ENCODE measurements at regions not wholly inside any gene's neighbourhood (a gene's known extent, or its start where the extent isn't known, plus 50 kb on each side); places are given as distances from the start of the nearest gene placed in this dataset.
"Not testable (repeated sequence)": the region's sequence is repeated elsewhere in the genome, so short reads cannot be mapped to it uniquely, and the experiment has no call there.

- H3K36me3 ChIP-seq = no peaks in the 10 kb centered on the region
- DNase-seq = no peak
- no peak overlapping the region for H3K4me3 ChIP-seq
- peaks cover 4% of the 10 kb centered on the region; the same call in 1 of the 2 replicates for H3K4me1 ChIP-seq
- H3K9me3 ChIP-seq (replicated peaks) = no peaks in the 10 kb centered on the region
- no peaks in the 10 kb centered on the region for H3K27me3 ChIP-seq
- no peak overlapping the region for H3K27ac ChIP-seq
Observed at GRCh38 chr4:64724689-64725088, 315.4 kb upstream of the TECRL start.

GRCh38 chr4:64721106-64721505 is 311.9 kb upstream of the TECRL start:
- H3K4me1 ChIP-seq = no peaks in the 10 kb centered on the region
- H3K27me3 ChIP-seq = no peaks in the 10 kb centered on the region
- H3K9me3 ChIP-seq (replicated peaks) = no peaks in the 10 kb centered on the region
- no peak for DNase-seq
- H3K4me3 ChIP-seq = no peak overlapping the region
- no peak overlapping the region for H3K27ac ChIP-seq
- no peaks in the 10 kb centered on the region for H3K36me3 ChIP-seq

DNA sequence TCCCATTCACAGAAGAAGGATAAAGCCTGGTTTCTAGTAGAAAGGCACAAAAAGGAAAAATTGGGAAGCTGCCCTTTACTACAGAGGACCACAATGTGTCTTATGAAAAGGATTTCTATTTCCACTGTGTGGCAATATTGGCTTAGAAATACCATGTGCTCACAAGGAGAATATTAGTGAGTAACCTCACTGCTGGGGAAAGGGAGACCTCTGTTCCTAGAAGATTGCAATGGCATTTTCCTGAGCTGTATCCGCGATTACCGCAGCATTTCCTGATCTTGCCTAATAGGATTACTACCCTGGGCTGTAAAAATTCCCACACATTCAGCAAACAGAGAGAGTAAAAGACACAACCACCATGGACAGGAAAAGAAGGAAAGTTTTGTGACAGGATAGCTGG is 308.8 kb upstream of the TECRL start:
- Histone ChIP-seq H3K4me3 (no peak overlapping the region), H3K36me3 (no peaks in the 10 kb centered on the region), H3K27ac (no peak overlapping the region), H3K27me3 (no peaks in the 10 kb centered on the region), H3K4me1 (no peaks in the 10 kb centered on the region), H3K9me3 (replicated peaks) (no peaks in the 10 kb centered on the region)
- peak; percentile 17 to 60 for DNase-seq

GRCh38 chr4:64715741-64716140 is 306.5 kb upstream of the TECRL start:
- H3K4me3 ChIP-seq = no peak overlapping the region
- no peak for DNase-seq
- H3K27me3 ChIP-seq = no peaks in the 10 kb centered on the region
- H3K9me3 ChIP-seq (replicated peaks) = no peaks in the 10 kb centered on the region
- H3K36me3 ChIP-seq = no peaks in the 10 kb centered on the region
- H3K27ac ChIP-seq = no peak overlapping the region
- H3K4me1 ChIP-seq = no peaks in the 10 kb centered on the region

DNA sequence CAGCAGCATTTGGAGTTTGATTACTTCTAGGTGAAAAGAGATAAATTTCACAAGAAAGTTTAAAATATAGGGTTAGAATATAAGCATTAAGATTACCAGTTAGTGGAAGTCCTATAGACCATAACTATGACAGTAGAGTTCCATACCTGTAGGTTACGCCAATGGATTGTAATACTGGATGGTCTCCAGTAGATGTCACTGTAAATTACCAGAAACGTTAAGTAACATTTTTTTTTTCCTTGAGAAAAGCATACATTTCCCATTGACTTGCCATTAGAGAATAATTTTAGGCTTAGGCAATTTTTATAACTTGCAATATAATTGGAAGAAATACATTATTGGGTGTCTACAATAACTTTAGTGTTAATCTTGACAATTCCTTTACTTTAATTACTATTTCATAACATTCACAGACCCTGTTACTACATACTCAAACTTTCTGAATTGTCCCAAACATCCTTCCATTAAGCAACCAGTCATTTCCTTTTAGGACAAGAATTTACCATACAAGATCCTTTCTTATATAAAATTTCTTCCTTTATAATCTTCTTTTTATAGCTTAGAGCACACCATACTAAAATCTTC is 304.1 kb upstream of the TECRL start:
- Histone ChIP-seq H3K9me3 (replicated peaks) (no peaks in the 10 kb centered on the region), H3K4me3 (no peak overlapping the region), H3K4me1 (no peaks in the 10 kb centered on the region), H3K27ac (no peak overlapping the region), H3K36me3 (no peaks in the 10 kb centered on the region), H3K27me3 (no peaks in the 10 kb centered on the region)
- DNase-seq = peak in 1 of 2 experiments; percentile 59

DNA sequence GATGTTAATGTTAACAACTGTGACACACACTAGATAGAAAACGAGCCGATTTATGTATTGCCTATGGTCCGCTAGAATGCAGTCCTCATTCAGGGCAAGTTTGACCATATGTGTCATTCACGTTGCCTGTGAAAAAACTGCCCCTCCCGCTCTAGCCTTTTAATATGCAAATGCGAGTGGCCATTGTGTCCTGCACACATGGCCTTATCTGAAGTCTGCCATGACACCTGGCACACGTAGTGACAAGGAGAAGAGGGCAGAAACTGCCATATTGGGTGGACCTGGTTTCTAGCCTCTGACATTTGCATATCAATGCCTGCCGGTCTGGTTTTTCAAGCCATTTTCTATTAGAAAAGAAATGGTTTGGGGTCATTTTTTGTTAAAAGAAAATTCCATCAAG is 303.3 kb upstream of the TECRL start:
- H3K27me3 ChIP-seq = no peaks in the 10 kb centered on the region
- H3K27ac ChIP-seq = no peak overlapping the region
- no peak for DNase-seq
- H3K9me3 ChIP-seq (replicated peaks) = no peaks in the 10 kb centered on the region
- no peak overlapping the region for H3K4me3 ChIP-seq
- no peaks in the 10 kb centered on the region for H3K4me1 ChIP-seq
- no peaks in the 10 kb centered on the region for H3K36me3 ChIP-seq

DNA sequence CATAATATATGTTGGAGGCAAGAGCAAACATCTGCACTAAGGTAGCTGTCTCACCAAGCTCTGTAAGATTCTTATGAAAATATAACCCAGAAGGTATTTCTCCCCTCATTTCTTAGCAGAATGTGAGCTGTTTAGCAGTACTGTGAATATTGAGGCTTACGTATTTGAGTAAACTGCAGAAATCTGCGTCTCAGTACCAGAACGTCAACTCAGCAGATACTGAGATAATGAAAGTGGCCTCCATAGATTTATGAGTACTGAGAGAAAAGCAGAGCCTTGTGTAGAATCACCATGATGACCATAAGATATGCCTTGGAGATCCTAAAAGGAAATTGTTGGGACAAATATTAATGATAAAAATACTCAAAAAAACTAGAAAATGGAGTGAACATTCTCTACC is 296.7 kb upstream of the TECRL start:
- no peak overlapping the region for H3K4me3 ChIP-seq
- H3K36me3 ChIP-seq = no peaks in the 10 kb centered on the region
- no peak for DNase-seq
- no peak overlapping the region for H3K27ac ChIP-seq
- H3K27me3 ChIP-seq = no peaks in the 10 kb centered on the region
- H3K9me3 ChIP-seq (replicated peaks) = no peaks in the 10 kb centered on the region
- no peaks in the 10 kb centered on the region for H3K4me1 ChIP-seq

DNA sequence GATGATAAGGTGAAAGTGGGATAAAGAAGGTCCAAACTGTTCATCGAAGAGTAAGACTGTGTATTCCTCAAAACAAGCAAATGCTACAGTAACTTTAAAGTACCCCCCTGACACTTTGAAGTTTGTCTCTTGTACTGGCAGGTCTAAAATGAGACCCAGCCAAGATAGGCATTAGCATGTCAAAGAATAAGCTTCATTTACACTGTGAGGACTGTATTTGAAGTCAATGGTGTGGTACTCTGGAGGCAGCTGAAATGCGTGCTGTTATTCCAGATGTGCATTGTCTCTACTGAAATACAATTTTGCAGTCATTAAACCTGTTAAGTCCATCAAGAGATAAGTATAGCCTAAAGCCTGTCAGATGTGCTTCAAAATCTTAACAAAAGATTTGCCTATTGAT is 288.9 kb upstream of the TECRL start:
- no peak overlapping the region for H3K27ac ChIP-seq
- no peak overlapping the region for H3K4me3 ChIP-seq
- H3K9me3 ChIP-seq (replicated peaks) = no peaks in the 10 kb centered on the region
- no peaks in the 10 kb centered on the region for H3K27me3 ChIP-seq
- no peak for DNase-seq
- no peaks in the 10 kb centered on the region for H3K36me3 ChIP-seq
- H3K4me1 ChIP-seq = no peaks in the 10 kb centered on the region

- DNase-seq = no peak
- Histone ChIP-seq H3K4me3 (no peak overlapping the region), H3K27me3 (no peaks in the 10 kb centered on the region), H3K4me1 (no peaks in the 10 kb centered on the region), H3K9me3 (replicated peaks) (no peaks in the 10 kb centered on the region; the same call in 1 of the 2 replicates), H3K27ac (no peak overlapping the region), H3K36me3 (no peaks in the 10 kb centered on the region)
Observed at GRCh38 chr4:64682946-64683345, 273.7 kb upstream of the TECRL start.

- Histone ChIP-seq H3K36me3 (no peaks in the 10 kb centered on the region), H3K27ac (no peak overlapping the region), H3K9me3 (replicated peaks) (no peaks in the 10 kb centered on the region; the same call in 1 of the 2 replicates), H3K4me3 (no peak overlapping the region), H3K4me1 (no peaks in the 10 kb centered on the region), H3K27me3 (no peaks in the 10 kb centered on the region)
- no peak for DNase-seq
Observed at GRCh38 chr4:64682481-64682880, 273.2 kb upstream of the TECRL start.

- H3K9me3 ChIP-seq (replicated peaks); H3K27ac ChIP-seq; H3K27me3 ChIP-seq; H3K4me3 ChIP-seq; H3K36me3 ChIP-seq; DNase-seq; H3K4me1 ChIP-seq: not testable (repeated sequence)
Observed at GRCh38 chr4:64673121-64673520, 263.9 kb upstream of the TECRL start.

DNA sequence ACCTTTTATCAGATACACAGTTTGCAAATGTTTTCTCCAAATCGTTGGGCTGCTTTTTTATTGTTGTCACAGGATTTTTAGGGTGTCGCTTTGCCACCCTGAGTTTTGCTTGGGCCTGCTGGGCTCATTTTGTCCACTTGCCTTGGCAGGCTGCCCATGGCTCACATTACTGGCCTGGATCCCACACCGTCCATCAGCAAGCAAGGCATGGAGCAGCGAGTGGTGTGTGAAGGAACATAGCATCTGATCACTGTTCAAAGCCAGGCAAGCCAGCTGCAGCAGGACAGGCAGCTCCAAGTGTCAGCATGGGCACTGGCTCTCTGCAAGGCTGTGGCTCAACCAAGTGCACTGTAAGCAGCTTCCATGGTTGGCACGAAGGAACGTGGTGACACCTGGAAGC is 261.4 kb upstream of the TECRL start:
- peak; percentile 21 to 46 for DNase-seq
- Histone ChIP-seq H3K27ac (no peak overlapping the region), H3K27me3 (no peaks in the 10 kb centered on the region), H3K4me3 (no peak overlapping the region), H3K9me3 (replicated peaks) (no peaks in the 10 kb centered on the region), H3K36me3 (no peaks in the 10 kb centered on the region), H3K4me1 (no peaks in the 10 kb centered on the region)

DNA sequence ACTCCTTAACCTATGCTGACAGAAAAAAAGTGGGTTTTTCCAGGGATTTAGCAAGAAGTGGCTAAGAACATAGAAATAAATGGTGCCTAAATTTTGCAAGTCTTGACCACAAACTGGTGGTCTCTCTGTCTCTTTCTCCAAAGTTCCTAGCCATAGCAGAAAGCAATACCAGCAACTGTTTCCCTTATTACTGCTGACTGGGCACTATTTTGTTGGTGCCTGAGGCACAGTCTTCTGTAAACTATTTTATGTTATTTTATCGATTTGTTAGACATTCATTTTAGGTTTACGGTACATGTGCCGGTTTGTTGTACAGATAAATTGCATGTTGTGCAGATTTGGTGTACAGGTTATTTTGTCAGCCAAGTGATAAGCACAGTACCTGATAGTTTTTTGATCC is 234.6 kb upstream of the TECRL start:
- Histone ChIP-seq H3K4me3 (no peak overlapping the region), H3K4me1 (no peaks in the 10 kb centered on the region), H3K27me3 (no peaks in the 10 kb centered on the region), H3K27ac (no peak overlapping the region), H3K9me3 (replicated peaks) (peaks cover 3% of the 10 kb centered on the region; the same call in 1 of the 2 replicates), H3K36me3 (no peaks in the 10 kb centered on the region)
- no peak for DNase-seq

- Histone ChIP-seq H3K4me3 (no peak overlapping the region), H3K4me1 (no peaks in the 10 kb centered on the region), H3K27ac (no peak overlapping the region), H3K36me3 (no peaks in the 10 kb centered on the region), H3K9me3 (replicated peaks) (peaks cover 3% of the 10 kb centered on the region; the same call in 1 of the 2 replicates), H3K27me3 (no peaks in the 10 kb centered on the region)
- no peak for DNase-seq
Observed at GRCh38 chr4:64642936-64643335, 233.7 kb upstream of the TECRL start.

DNA sequence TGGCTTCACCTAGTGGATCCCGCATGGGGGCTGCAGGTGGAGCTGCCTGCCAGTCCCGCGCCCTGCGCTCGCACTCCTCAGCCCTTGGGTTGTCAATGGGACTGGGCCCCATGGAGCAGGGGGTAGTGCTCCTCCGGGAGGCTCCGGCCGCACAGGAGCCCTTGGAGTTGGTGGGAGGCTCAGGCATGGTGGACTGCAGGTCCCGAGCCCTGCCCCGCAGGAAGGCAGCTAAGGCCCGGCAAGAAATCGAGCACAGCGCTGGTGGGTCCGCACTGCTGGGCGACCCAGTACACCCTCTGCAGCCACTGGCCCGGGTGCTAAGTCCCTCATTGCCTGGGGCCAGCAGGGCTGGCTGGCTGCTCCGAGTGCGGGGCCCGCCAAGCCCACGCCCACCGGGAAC is 231.2 kb upstream of the TECRL start:
- DNase-seq; H3K4me1 ChIP-seq; H3K9me3 ChIP-seq (replicated peaks); H3K4me3 ChIP-seq; H3K36me3 ChIP-seq; H3K27ac ChIP-seq; H3K27me3 ChIP-seq: not testable (repeated sequence)

DNA sequence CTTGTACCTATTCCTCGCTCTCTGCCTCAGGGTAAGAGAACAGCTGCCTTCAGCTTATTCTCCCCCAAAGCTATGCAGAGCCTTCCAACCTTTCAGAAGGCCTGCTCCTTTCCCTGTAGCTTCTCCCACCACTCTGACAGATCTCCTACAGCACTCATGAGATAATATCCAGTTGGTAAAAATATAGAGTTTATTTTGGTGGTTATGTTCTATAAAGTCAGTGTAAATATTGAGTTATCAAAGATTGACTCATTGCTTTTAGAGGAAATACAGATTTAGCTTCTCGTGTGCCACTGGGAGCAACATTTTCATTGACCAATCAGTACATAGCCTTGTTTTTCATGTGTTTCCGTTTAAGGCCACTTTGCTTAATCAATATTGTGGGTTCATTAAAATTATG is 216.2 kb upstream of the TECRL start:
- Histone ChIP-seq H3K27ac (no peak overlapping the region), H3K36me3 (no peaks in the 10 kb centered on the region), H3K9me3 (replicated peaks) (no peaks in the 10 kb centered on the region), H3K27me3 (no peaks in the 10 kb centered on the region), H3K4me1 (no peaks in the 10 kb centered on the region), H3K4me3 (no peak overlapping the region)
- no peak for DNase-seq
